ENCODE measurements at regions not wholly inside any gene's neighbourhood (a gene's known extent, or its start where the extent isn't known, plus 50 kb on each side); places are given as distances from the start of the nearest gene placed in this dataset.

GRCh38 chr20:24802286-24802820, 146.7 kb upstream of the CST7 start:
- no peak for TF ChIP-seq GLI4 (tag by site-specific recombination; IDR thresholded peaks at IDR 0.05)
- TF ChIP-seq CTCF (tag by site-specific recombination; IDR thresholded peaks at IDR 0.05) = no peak
- no peak for TF ChIP-seq HOXA7 (CRISPR knock-in tag; IDR thresholded peaks at IDR 0.05; ENCODE audit: borderline replicate concordance)
- TF ChIP-seq ZNF624 (tag by site-specific recombination; IDR thresholded peaks at IDR 0.05) = no peak
- TF ChIP-seq ZBTB21 (tag by site-specific recombination; IDR thresholded peaks at IDR 0.05) = no peak
- no peak for TF ChIP-seq REST (tag by site-specific recombination; IDR thresholded peaks at IDR 0.05)
